ENCODE measurements at regions not wholly inside any gene's neighbourhood (a gene's known extent, or its start where the extent isn't known, plus 50 kb on each side); places are given as distances from the start of the nearest gene placed in this dataset.
"Not testable (repeated sequence)": the region's sequence is repeated elsewhere in the genome, so short reads cannot be mapped to it uniquely, and the experiment has no call there.

GRCh38 chr9:104980039-104980654, 52.2 kb upstream of the ABCA1 start:
- no peak for DNase-seq (ENCODE audit: low read depth in 2 of 2)

GRCh38 chr9:104981543-104982129, 53.7 kb upstream of the ABCA1 start:
- no peak for DNase-seq (ENCODE audit: low read depth in 2 of 2)

GRCh38 chr9:104982543-104982942, 54.6 kb upstream of the ABCA1 start:
- DNase-seq (ENCODE audit: low read depth in 2 of 2) = no peak

DNA sequence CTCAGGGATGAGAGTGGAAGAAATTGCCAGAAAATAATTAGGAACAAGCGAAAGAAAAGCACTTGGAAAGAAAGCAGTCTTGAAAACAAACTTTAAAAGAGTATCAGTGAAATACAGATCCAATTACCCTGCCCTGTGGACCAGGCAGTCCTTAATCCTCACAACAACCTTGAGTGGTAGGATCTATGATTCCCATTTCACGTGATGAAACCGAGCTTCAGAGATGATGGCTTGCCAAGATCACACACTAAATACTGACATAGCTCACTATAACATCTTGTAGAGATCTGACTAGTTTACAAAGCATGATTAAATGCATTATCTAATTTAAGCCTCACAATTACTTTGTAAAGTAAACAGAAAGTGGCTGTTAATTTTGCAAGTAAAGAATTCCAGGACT, 55.5 kb upstream of the ABCA1 start:
- DNase-seq (ENCODE audit: low read depth in 2 of 2) = no peak

GRCh38 chr9:104984121-104984520, 56.2 kb upstream of the ABCA1 start:
- DNase-seq (ENCODE audit: low read depth in 2 of 2) = no peak

DNA sequence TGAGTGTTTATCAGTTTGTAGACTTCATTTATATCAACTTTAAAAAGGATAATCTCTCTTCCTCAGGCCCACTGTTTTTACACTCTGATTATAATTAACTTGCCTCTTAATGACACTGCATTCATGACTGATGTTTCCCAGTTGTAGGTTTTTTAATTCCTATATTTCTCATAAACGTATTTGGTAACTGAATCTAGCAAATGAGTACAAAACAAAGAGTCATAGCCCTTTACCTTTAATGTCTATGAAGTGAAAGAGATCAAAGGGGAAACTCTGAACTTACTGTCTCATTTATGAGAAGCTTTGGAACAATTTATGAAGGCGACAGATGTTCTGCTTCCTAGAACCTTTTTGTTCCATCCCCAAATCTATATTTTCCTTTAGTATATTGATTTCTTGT, 56.6 kb upstream of the ABCA1 start:
- no peak for DNase-seq (ENCODE audit: low read depth in 2 of 2)

DNA sequence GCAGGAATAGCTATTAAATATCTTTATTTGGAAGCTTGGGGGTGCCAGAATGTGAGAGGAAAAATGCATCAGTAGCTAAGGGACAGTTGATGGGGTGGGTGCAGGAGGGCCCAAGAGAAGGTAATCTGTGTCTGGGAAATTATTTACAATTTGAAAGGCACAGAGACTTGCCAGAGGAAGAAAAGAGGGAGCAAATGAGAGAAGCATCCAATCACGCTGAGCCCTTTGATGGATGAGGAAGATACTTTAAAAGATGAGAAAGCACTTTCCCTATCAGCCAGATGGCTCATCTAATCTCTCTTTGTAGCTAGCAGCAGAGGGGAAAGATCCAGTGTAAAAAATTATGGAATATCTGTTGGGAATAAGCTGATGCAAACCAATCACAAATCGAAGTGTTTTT, 57.0 kb upstream of the ABCA1 start:
- no peak for DNase-seq (ENCODE audit: low read depth in 2 of 2)

DNA sequence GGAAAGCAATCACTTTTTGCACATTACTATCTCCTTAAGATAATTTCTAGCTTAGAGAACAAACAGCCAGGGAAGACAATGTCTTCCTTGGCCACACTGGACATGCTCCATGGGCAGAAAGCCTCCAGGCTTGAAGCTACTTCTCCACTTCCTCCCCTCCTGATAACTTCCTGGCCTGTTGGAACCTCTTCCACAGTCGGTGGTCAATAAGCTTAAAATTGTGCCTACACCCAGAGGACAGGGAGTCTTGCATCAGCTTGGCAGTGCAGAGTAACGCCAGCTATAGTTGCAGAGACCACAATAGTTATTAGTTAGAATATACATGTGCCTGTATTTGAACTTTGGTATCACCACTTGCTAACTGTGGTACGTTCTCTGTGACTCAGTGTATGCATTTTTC, 58.1 kb upstream of the ABCA1 start:
- no peak for DNase-seq (ENCODE audit: low read depth in 2 of 2)

GRCh38 chr9:104987743-104988142, 59.8 kb upstream of the ABCA1 start:
- DNase-seq (ENCODE audit: low read depth in 2 of 2) = no peak

GRCh38 chr9:104988539-104988938, 60.6 kb upstream of the ABCA1 start:
- DNase-seq (ENCODE audit: low read depth in 2 of 2) = no peak

- peak; percentile 72 to 73 for DNase-seq (ENCODE audit: low read depth in 2 of 2)
These were observed 63.4 kb upstream of the ABCA1 start for GRCh38 chr9:104991144-104991953.

DNA sequence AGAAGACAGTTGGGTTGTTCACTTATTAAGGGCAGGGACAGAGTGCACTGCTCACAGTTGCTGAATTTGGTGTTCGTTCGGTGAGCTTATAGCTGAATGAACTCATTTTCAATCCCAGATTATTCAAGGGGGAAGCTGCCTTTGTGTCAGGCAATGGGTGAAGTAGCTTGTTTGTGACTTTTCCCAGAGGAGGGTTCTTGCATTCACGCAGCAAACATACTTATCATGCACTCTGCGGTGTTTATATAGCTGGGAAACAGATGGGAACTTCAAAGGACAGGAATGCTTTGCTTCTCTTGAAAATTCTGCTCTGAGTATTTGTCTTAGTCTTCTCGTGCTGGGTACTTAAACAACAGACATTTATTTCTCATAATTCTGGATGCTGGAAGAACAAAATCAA, 64.7 kb upstream of the ABCA1 start:
- DNase-seq (ENCODE audit: low read depth in 2 of 2) = no peak

GRCh38 chr9:104993291-104993963, 65.5 kb upstream of the ABCA1 start:
- no peak for DNase-seq (ENCODE audit: low read depth in 2 of 2)

DNA sequence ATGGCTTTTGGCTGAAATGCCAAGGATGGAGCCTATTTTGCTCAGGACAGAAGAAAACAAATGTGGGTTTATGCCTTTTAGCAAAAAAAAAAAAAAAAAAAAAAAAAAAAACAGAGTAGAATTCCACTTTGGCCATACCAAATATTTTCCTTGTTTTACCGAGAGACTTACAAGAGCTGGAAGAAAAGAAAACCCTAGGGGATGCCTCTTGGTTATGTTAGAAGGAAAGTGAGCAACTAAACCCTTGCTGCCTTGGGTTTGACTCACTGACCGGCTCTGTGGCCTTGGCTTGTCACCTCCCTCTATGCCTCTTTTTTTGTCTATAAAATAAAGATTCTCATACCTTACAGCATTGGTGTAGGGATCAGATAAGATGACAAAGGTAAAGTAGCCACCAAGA, 69.6 kb upstream of the ABCA1 start:
- DNase-seq (ENCODE audit: low read depth in 2 of 2) = no peak

- no peak for DNase-seq (ENCODE audit: low read depth in 2 of 2)
These were observed 71.2 kb upstream of the ABCA1 start for GRCh38 chr9:104999136-104999535.

DNA sequence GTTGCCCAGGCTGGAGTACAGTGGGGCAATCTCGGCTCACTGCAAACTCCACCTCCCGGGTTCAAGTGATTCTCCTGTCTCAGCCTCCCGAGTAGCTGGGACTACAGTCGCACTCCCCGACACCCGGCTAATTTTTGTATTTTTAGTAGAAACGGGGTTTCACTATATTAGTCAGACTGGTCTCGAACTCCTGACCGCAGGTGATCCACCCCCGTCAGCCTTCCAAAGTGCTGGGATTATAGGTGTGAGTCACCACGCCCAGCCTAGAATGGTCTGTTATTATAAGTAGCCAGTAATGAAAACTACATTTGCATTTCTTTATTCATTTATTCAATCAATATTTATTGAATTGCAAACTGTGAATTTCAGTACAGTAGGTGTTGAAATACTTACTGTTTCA, 72.6 kb upstream of the ABCA1 start:
- not testable (repeated sequence) for DNase-seq (ENCODE audit: low read depth in 2 of 2)

DNA sequence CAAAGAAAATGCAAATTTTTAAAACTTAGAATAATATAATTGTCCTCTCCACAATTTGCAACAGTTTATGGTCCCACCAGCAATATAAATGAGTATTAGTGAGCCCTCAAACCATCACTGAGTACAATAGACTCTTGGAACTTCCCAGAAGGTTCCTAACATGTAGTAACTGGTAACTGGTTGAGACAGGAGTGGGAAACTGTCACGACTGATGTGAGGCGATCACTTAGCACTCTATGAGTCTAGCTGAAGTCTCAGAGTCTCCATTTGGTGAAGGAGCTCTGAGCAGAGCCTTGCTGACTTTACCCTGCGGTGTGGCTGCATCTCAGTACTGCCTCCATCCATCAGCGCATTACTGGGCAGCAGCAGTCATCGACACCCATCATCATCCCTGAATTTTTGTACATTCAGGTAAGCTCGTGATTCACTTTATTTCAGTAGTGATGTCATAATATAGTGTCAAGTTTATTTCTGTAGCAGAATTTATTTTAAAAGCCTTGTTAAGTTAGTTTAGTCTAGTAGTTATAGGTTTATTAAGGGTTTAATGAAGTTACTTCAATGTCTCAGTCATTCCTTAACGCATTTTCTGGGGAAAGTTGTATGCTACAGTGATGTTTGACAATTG, 76.6 kb upstream of the ABCA1 start:
- no peak for DNase-seq (ENCODE audit: low read depth in 2 of 2)

DNA sequence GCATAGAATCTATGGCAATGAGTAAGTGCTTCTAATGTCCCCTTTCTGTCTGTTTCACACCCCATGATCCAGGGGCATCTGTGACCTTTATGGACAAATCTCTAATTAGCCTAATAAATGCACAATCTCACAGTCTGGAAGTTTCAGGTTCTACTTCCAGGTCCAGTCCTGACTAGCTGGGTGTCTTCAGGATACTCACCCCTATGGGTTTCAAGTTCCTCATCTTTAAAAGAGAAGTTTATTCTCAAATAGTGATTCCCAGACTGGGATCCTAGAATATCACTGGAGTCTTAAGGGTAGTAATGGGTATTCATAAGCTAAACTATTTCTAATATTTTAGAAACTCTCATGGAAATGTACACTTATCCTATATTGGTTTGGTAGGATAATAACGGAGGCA, 77.2 kb upstream of the ABCA1 start:
- no peak for DNase-seq (ENCODE audit: low read depth in 2 of 2)

- no peak for DNase-seq (ENCODE audit: low read depth in 2 of 2)
These were observed 78.6 kb upstream of the ABCA1 start for GRCh38 chr9:105006514-105006913.

DNA sequence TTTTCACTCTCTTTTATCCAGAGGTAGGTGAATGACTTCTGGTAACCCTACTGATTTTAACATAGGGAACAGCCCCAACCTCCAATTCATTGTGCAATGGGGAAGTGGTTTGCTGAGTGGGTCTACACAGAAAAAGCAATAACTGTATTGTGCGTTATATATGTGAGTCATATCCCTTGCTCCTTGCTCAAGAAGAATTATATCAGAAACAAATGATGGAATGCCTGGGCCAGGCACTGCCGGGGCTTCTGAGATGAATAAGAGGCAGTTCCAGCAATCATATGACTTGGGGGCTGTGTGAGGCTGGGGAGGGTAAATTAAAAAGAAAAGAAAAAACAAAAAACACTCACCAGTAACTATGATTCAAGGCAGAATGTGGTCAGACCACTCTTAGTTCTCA, 79.2 kb upstream of the ABCA1 start:
- DNase-seq (ENCODE audit: low read depth in 2 of 2) = no peak

GRCh38 chr9:105010089-105010488, 82.1 kb upstream of the ABCA1 start:
- not testable (repeated sequence) for DNase-seq (ENCODE audit: low read depth in 2 of 2)

GRCh38 chr9:105021917-105022316, 94.0 kb upstream of the ABCA1 start:
- DNase-seq (ENCODE audit: low read depth in 2 of 2) = no peak

Data from stimulated activated CD4-positive, alpha-beta T cell treated with anti-CD3 and anti-CD28 coated beads, Interleukin-15, amount 100 ng/mL, for 48 hours (primary cell).